Mucosa of descending colon (tissue), 3 donors: ENCODE measurements at regions not wholly inside any gene's neighbourhood (a gene's known extent, or its start where the extent isn't known, plus 50 kb on each side); places are given as distances from the start of the nearest gene placed in this dataset.

Experiments used
- ATAC-seq: fragments of 200-7000 bp; cut with Tn5 transposase; one replicate; pipeline ENCODE4 v1.9.1; 2020; ENCODE audit warnings: mild to moderate bottlenecking, moderate library complexity
- DNase-seq, 3 donors: peaks; one replicate each; pipeline ENCODE4 v3.0.0-alpha.2; 2020
- H3K36me3 ChIP-seq: fragments of 200-600 bp; one replicate; pipeline ENCODE4 v1.8.0; 2021; ENCODE audit warnings: low read depth, mild to moderate bottlenecking
- H3K4me1 ChIP-seq: fragments of 200-600 bp; one replicate; pipeline ENCODE4 v1.8.0; 2021; ENCODE audit warnings: low read depth, mild to moderate bottlenecking
- H3K4me3 ChIP-seq: fragments of 200-600 bp; one replicate; pipeline ENCODE4 v1.8.0; 2021; ENCODE audit warnings: mild to moderate bottlenecking
- H3K9me3 ChIP-seq: fragments of 200-600 bp; one replicate; pipeline ENCODE4 v1.8.0; 2021; ENCODE audit warnings: mild to moderate bottlenecking
- CTCF ChIP-seq: fragments of 200-600 bp; IDR thresholded peaks from one replicate; pipeline ENCODE4 v1.8.0; 2022; ENCODE audit warnings: antibody characterized with exemption, mild to moderate bottlenecking
- intact Hi-C, 2 donors: fragments of 100-400 bp; cut with DNase I in 1 of 2; cut with micrococcal nuclease in 1 of 2; formaldehyde crosslinking; loops; one replicate each; pipeline versions ENCODE4 v1.11.0 to v1.11.1; 2022; cut with DNase I, micrococcal nuclease
- donor health status: DM: no; HTN: no; CAD: no; lungs with moderate emphysema.
- donor health status: DM: no; HTN: no; CAD: no.
- donor health status: DM: no; HTN: yes; CAD: no.

GRCh38 chr3:28678086-28678485 lies 329.5 kb upstream of the AZI2 start:
- no peak for TF ChIP-seq CTCF
- Histone ChIP-seq H3K4me1 (no peaks in the 10 kb centered on the region), H3K9me3 (no peaks in the 10 kb centered on the region), H3K4me3 (no peak overlapping the region), H3K36me3 (no peaks in the 10 kb centered on the region)
- ATAC-seq = no peak
- intact Hi-C loops = no loop called here
- no peak for DNase-seq

- DNase-seq = no peak
- intact Hi-C loops = no loop called here
- Histone ChIP-seq H3K4me3 (no peak overlapping the region), H3K36me3 (no peaks in the 10 kb centered on the region), H3K4me1 (no peaks in the 10 kb centered on the region), H3K9me3 (no peaks in the 10 kb centered on the region)
- no peak for TF ChIP-seq CTCF
- ATAC-seq = no peak
These were observed 331.4 kb upstream of the AZI2 start for GRCh38 chr3:28680050-28680449.

GRCh38 chr3:28682121-28682520 lies 333.5 kb upstream of the AZI2 start:
- no peak for TF ChIP-seq CTCF
- ATAC-seq (no peak), DNase-seq (no peak)
- H3K9me3 ChIP-seq = no peaks in the 10 kb centered on the region
- H3K36me3 ChIP-seq = no peaks in the 10 kb centered on the region
- H3K4me3 ChIP-seq = no peak overlapping the region
- no peaks in the 10 kb centered on the region for H3K4me1 ChIP-seq
- intact Hi-C loops = no loop called here

GRCh38 chr3:28690176-28690575 lies 341.6 kb upstream of the AZI2 start:
- no peak overlapping the region for H3K4me3 ChIP-seq
- no peak for ATAC-seq

DNA sequence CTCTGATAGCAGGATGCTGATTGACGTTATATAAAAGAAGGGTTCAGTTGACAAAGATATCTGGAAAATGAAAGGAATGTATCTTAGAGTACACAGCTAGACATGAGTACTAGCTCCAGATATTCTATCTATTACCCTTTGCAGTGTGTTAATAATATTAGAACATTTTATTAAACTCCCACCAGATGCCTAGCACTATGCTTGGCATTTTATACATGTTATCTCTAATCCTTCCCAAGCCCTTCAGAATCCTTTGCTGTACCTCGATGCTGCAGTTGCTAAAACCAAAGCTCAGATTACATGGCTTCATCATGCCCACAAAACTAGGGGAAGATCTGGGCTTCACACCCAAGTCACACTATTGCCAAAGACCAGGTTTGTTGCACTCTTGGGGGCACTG lies 350.1 kb upstream of the AZI2 start:
- no peaks in the 10 kb centered on the region for H3K4me1 ChIP-seq
- ATAC-seq (no peak), DNase-seq (no peak)
- H3K9me3 ChIP-seq = no peaks in the 10 kb centered on the region
- no peak for TF ChIP-seq CTCF
- no peaks in the 10 kb centered on the region for H3K36me3 ChIP-seq
- no peak overlapping the region for H3K4me3 ChIP-seq
- intact Hi-C loops = no loop called here

More at GRCh38 chr3:28690176-28690575, 341.6 kb upstream of the AZI2 start:
- DNase-seq = no peak
- TF ChIP-seq CTCF = no peak
- Histone ChIP-seq H3K4me1 (no peaks in the 10 kb centered on the region), H3K36me3 (no peaks in the 10 kb centered on the region), H3K9me3 (no peaks in the 10 kb centered on the region)
- intact Hi-C loops = no loop called here

GRCh38 chr3:28699283-28699682 lies 350.7 kb upstream of the AZI2 start:
- Histone ChIP-seq H3K36me3 (no peaks in the 10 kb centered on the region), H3K4me3 (no peak overlapping the region), H3K9me3 (no peaks in the 10 kb centered on the region), H3K4me1 (no peaks in the 10 kb centered on the region)
- DNase-seq = peak in 1 of 3 donors; percentile 5
- intact Hi-C loops = no loop called here
- ATAC-seq = peak; percentile 84
- no peak for TF ChIP-seq CTCF
